OCI-LY1 (cell line): ENCODE measurements at regions not wholly inside any gene's neighbourhood (a gene's known extent, or its start where the extent isn't known, plus 50 kb on each side); places are given as distances from the start of the nearest gene placed in this dataset.

Experiments used
- H2AFZ ChIP-seq: fragments of 200-600 bp; sonication (generic), shearing (Covaris generic); 2 replicates; pipeline ENCODE4 v1.6.0; 2014; ENCODE audit warnings: antibody characterized with exemption, mild to moderate bottlenecking, low read length
- H3F3A ChIP-seq: fragments of 200-600 bp; sonication (generic), shearing (Covaris generic); 2 replicates; pipeline ENCODE4 v1.6.0; 2014; ENCODE audit warnings: mild to moderate bottlenecking, antibody characterized with exemption, low read length, moderate library complexity; ENCODE audit not compliant: insufficient read depth
- H3K27ac ChIP-seq: fragments of 200-600 bp; sonication (generic); 2 replicates; pipeline ENCODE4 v1.5.1; 2014; ENCODE audit warnings: low read length, mixed run types, mild to moderate bottlenecking, low read depth; ENCODE audit not compliant: poor library complexity, severe bottlenecking
- H3K27me3 ChIP-seq: fragments of 200-600 bp; sonication (generic); 2 replicates; pipeline ENCODE4 v1.6.0; 2014; ENCODE audit warnings: antibody characterized with exemption, mild to moderate bottlenecking, low read length, moderate library complexity; ENCODE audit not compliant: insufficient read depth
- H3K36me3 ChIP-seq: fragments of 200-600 bp; sonication (generic); 2 replicates; pipeline ENCODE4 v1.6.1; 2014; ENCODE audit warnings: mild to moderate bottlenecking, antibody characterized with exemption, low read length, moderate library complexity, mixed read lengths; ENCODE audit not compliant: insufficient read depth
- H3K4me1 ChIP-seq: fragments of 200-600 bp; sonication (generic); 2 replicates; pipeline ENCODE4 v1.5.1; 2014; ENCODE audit warnings: mild to moderate bottlenecking, low read length, moderate library complexity; ENCODE audit not compliant: insufficient read depth, severe bottlenecking
- H3K4me2 ChIP-seq: fragments of 200-600 bp; sonication (generic), shearing (Covaris generic); 2 replicates; pipeline ENCODE4 v1.6.1; 2014; ENCODE audit warnings: low read length
- H3K4me3 ChIP-seq: fragments of 200-600 bp; sonication (generic); 2 replicates; pipeline ENCODE4 v1.5.1; 2014; ENCODE audit warnings: low read length, low read depth, mild to moderate bottlenecking, mixed read lengths; ENCODE audit not compliant: poor library complexity, severe bottlenecking
- H3K79me2 ChIP-seq: fragments of 200-600 bp; shearing (Covaris generic); 2 replicates; pipeline ENCODE4 v1.6.1; 2016; ENCODE audit warnings: mixed run types, low read length, mixed read lengths; ENCODE audit not compliant: insufficient read depth
- H3K9ac ChIP-seq: fragments of 200-600 bp; sonication (generic), shearing (Covaris generic); 2 replicates; pipeline ENCODE4 v1.6.1; 2014; ENCODE audit warnings: mild to moderate bottlenecking, low read length, mixed read lengths
- H3K9me2 ChIP-seq: fragments of 200-600 bp; sonication (generic), shearing (Covaris generic); 2 replicates; pipeline ENCODE4 v1.6.1; 2014; ENCODE audit warnings: low read depth, mild to moderate bottlenecking, low read length, mixed read lengths
- H3K9me3 ChIP-seq: fragments of 200-600 bp; shearing (Covaris generic); 2 replicates; pipeline ENCODE4 v1.6.1; 2014; ENCODE audit warnings: low read length, mixed read lengths
- H4K20me1 ChIP-seq: fragments of 200-600 bp; sonication (generic), shearing (Covaris generic); 2 replicates; pipeline ENCODE4 v1.6.0; 2016; ENCODE audit warnings: mild to moderate bottlenecking, low read length; ENCODE audit not compliant: insufficient read depth
- EZH2 ChIP-seq: fragments of 200-600 bp; sonication (generic), shearing (Covaris generic); IDR thresholded peaks from 2 replicates; pipeline ENCODE4 v1.8.0; 2017; ENCODE audit warnings: borderline replicate concordance, mixed run types, mild to moderate bottlenecking, antibody characterized with exemption, low read length, moderate library complexity, mixed read lengths
- TF ChIP-seq, protein P1 (sequence below): fragments of 200-600 bp; sonication (generic), shearing (Covaris generic); IDR thresholded peaks from 2 replicates; pipeline ENCODE4 v1.5.1; 2017; ENCODE audit warnings: mild to moderate bottlenecking, antibody characterized with exemption, low read length, moderate library complexity, mixed read lengths

DNA sequence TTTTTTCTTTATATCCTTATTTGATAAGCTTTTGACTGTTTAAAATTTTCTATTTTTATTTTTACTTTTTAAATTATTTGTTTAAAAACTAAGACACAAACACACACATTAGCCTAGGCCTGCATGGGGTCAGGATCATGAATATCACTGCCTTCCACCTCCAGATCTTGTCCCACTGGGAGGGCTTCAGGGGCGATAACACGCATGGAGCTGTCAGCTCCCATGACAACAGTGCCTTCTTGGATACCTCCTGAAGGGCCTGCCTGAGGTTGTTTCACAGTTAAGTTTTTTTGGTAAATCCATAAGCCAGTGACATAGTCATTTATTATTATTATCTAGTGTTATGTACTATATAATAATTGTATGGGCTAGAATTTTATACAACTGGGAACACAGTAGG is 85.4 kb upstream of the FAT1 start:
- Histone ChIP-seq H2AFZ (no peak overlapping the region), H3K9me2 (no peaks in the 10 kb centered on the region), H3K9me3 (no peaks in the 10 kb centered on the region), H3K36me3 (no peaks in the 10 kb centered on the region), H4K20me1 (no peaks in the 10 kb centered on the region), H3K9ac (no peak overlapping the region), H3K79me2 (no peaks in the 10 kb centered on the region), H3K4me3 (no peak overlapping the region), H3F3A (no peaks in the 10 kb centered on the region), H3K4me1 (peaks cover 8% of the 10 kb centered on the region), H3K27me3 (no peaks in the 10 kb centered on the region), H3K4me2 (no peak overlapping the region), H3K27ac (no peak overlapping the region)
- TF ChIP-seq, protein P1, sequence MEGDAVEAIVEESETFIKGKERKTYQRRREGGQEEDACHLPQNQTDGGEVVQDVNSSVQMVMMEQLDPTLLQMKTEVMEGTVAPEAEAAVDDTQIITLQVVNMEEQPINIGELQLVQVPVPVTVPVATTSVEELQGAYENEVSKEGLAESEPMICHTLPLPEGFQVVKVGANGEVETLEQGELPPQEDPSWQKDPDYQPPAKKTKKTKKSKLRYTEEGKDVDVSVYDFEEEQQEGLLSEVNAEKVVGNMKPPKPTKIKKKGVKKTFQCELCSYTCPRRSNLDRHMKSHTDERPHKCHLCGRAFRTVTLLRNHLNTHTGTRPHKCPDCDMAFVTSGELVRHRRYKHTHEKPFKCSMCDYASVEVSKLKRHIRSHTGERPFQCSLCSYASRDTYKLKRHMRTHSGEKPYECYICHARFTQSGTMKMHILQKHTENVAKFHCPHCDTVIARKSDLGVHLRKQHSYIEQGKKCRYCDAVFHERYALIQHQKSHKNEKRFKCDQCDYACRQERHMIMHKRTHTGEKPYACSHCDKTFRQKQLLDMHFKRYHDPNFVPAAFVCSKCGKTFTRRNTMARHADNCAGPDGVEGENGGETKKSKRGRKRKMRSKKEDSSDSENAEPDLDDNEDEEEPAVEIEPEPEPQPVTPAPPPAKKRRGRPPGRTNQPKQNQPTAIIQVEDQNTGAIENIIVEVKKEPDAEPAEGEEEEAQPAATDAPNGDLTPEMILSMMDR, result no peak
- TF ChIP-seq EZH2, result no peak

DNA sequence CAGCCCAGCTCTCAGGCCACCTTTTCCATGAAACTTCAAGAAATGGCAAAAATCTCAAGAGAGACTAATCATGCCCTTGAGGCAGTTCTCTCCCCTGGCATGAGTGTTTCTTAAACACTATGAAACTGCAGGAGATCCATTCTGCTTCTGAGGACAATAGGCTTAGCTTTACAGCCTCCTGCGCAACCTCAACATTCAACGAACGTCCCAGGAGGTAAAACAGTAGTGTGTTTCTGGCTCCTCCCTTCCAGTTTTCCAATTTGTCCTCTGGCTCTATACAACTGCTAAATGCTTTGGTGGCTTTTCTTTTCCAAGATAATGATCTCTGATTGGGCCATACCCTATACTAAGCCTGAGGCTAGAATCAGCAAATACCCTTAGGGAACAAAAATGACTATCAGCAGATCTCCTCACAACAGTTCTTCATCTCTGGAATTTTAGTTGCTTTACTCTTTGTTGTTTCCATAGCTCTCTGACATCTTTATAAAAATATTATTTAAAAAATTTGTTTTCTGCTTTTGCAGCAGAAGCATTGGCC is 87.0 kb upstream of the FAT1 start:
- Histone ChIP-seq H3F3A (no peaks in the 10 kb centered on the region), H3K9me3 (no peaks in the 10 kb centered on the region), H3K9ac (no peak overlapping the region), H4K20me1 (no peaks in the 10 kb centered on the region), H2AFZ (no peak overlapping the region), H3K27ac (no peak overlapping the region), H3K9me2 (no peaks in the 10 kb centered on the region), H3K79me2 (no peaks in the 10 kb centered on the region), H3K4me3 (no peak overlapping the region), H3K4me2 (no peak overlapping the region), H3K36me3 (no peaks in the 10 kb centered on the region), H3K27me3 (no peaks in the 10 kb centered on the region), H3K4me1 (peaks cover 8% of the 10 kb centered on the region)
- TF ChIP-seq, protein P1, result no peak
- TF ChIP-seq EZH2, result no peak

DNA sequence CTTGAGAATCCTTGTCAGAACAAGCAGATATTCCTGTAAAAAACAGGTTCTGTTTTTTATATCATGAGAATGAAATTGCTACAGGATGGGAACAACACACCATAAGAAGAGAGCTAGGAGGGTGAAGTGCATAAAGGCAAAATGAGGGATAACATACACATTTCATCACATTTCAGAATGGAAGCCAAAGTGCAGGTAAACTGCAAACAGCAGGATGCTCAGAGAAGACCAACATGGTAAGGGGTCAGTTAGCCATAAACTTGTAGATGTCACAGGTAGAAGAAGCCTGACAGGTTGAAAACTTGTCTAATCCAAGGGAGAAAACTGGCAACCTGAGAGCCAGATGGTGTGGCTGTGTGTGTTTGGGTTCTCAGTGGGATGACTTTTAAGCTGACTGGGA is 88.9 kb upstream of the FAT1 start:
- Histone ChIP-seq H3K9me3 (no peaks in the 10 kb centered on the region), H4K20me1 (no peaks in the 10 kb centered on the region), H2AFZ (no peak overlapping the region), H3K4me2 (no peak overlapping the region), H3K79me2 (no peaks in the 10 kb centered on the region), H3K4me3 (no peak overlapping the region), H3K9ac (no peak overlapping the region), H3K4me1 (no peaks in the 10 kb centered on the region), H3K9me2 (no peaks in the 10 kb centered on the region), H3F3A (no peaks in the 10 kb centered on the region), H3K36me3 (no peaks in the 10 kb centered on the region), H3K27ac (no peak overlapping the region), H3K27me3 (no peaks in the 10 kb centered on the region)
- TF ChIP-seq, protein P1, result no peak
- TF ChIP-seq EZH2, result no peak
